ENCODE measurements at regions not wholly inside any gene's neighbourhood (a gene's known extent, or its start where the extent isn't known, plus 50 kb on each side); places are given as distances from the start of the nearest gene placed in this dataset.

- TF ChIP-seq CTCF (IDR thresholded peaks at IDR 0.05; ENCODE audit: poor library complexity) (no peak), EZH2 (IDR thresholded peaks at IDR 0.05; ENCODE audit: borderline replicate concordance) (no peak), EZH2phosphoT487 (IDR thresholded peaks at IDR 0.05; ENCODE audit: low read depth, severe bottlenecking, unreplicated experiment) (no peak)
These were observed 823.6 kb downstream of the DIAPH3 start for GRCh38 chr13:59340151-59340550.

Data from hepatocyte (in vitro differentiated cells).